ENCODE measurements at regions not wholly inside any gene's neighbourhood (a gene's known extent, or its start where the extent isn't known, plus 50 kb on each side); places are given as distances from the start of the nearest gene placed in this dataset.

DNA sequence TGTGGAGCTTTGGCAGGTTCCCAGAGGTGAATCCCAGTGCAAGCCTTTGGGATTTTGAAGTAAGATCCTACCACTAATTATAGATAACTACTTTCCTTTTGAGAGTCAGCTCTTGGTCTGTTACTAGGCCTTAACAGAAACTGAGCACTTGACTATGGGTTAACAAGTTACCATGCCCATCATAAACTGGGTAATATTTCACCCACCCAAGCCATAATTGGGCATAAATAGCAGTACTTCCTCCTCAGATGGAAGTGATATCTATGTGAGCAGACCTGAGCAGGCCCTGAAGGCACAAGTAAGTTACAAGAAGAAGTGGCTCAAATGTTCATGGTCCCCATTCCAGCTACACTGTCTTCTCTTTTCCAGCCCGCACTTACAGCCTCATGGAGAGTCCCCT is 475.9 kb downstream of the LRRIQ3 start:
- no peak for DNase-seq
- H3K4me1 Mint-ChIP-seq: no peaks in the 10 kb centered on the region
- TF ChIP-seq, protein P1, sequence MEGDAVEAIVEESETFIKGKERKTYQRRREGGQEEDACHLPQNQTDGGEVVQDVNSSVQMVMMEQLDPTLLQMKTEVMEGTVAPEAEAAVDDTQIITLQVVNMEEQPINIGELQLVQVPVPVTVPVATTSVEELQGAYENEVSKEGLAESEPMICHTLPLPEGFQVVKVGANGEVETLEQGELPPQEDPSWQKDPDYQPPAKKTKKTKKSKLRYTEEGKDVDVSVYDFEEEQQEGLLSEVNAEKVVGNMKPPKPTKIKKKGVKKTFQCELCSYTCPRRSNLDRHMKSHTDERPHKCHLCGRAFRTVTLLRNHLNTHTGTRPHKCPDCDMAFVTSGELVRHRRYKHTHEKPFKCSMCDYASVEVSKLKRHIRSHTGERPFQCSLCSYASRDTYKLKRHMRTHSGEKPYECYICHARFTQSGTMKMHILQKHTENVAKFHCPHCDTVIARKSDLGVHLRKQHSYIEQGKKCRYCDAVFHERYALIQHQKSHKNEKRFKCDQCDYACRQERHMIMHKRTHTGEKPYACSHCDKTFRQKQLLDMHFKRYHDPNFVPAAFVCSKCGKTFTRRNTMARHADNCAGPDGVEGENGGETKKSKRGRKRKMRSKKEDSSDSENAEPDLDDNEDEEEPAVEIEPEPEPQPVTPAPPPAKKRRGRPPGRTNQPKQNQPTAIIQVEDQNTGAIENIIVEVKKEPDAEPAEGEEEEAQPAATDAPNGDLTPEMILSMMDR (IDR thresholded peaks at IDR 0.05): no peak
- no peaks in the 10 kb centered on the region for H3K9me3 Mint-ChIP-seq
- no peaks in the 10 kb centered on the region for H3K36me3 Mint-ChIP-seq (ENCODE audit: low read depth)
- H3K4me3 Mint-ChIP-seq: no peak overlapping the region
- no peaks in the 10 kb centered on the region for H3K27me3 Mint-ChIP-seq (ENCODE audit: low read depth, poor library complexity)
- no peak overlapping the region for H3K27ac Mint-ChIP-seq

DNA sequence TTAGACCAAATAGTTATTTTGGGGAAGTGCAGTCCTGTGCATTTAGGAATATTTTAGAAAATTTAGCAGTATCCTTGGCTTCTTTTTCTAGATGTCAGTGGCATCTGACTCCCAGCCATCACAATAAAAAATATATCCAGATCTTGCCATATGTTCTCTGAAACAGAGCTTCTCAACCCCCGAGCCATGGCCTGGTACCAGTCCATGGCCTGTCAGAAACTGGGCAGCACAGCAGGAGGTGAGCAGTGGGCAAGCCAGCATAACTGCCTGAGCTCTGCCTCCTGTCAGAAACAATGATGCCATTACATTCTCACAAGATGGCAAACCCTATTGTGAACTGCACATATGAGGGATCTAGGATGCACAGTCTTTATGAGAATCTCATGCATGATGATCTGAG is 480.0 kb downstream of the LRRIQ3 start:
- no peak for DNase-seq
- Mint-ChIP-seq H3K4me1 (no peaks in the 10 kb centered on the region), H3K27me3 (ENCODE audit: low read depth, poor library complexity) (no peaks in the 10 kb centered on the region)

DNA sequence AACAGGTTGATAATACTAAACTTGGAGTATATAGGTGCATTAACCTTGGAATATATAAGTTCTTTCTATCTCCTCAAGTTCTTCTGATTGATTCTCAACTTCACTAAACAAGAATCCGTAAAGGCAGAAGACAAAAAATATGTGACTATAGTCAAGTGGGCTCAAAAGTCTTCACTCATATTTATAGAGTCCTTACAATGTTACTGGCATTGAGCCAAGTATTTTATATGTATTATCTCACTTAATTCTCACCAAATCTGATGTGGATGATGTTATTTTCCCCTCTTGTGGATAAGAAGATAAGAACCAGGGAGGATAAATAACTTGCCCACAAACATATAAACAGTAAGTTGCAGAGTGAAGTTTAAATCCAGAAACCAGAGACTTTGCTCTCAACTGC is 486.9 kb downstream of the LRRIQ3 start:
- H3K27ac Mint-ChIP-seq: no peak overlapping the region
- no peak for DNase-seq
- no peaks in the 10 kb centered on the region for H3K4me1 Mint-ChIP-seq
- H3K36me3 Mint-ChIP-seq (ENCODE audit: low read depth): no peaks in the 10 kb centered on the region
- TF ChIP-seq, protein P1 (IDR thresholded peaks at IDR 0.05): no peak
- no peaks in the 10 kb centered on the region for H3K27me3 Mint-ChIP-seq (ENCODE audit: low read depth, poor library complexity)
- H3K4me3 Mint-ChIP-seq: no peak overlapping the region
- no peaks in the 10 kb centered on the region for H3K9me3 Mint-ChIP-seq

More for the DNA sequence above, 480.0 kb downstream of the LRRIQ3 start:
- Mint-ChIP-seq H3K36me3 (ENCODE audit: low read depth) (no peaks in the 10 kb centered on the region), H3K9me3 (no peaks in the 10 kb centered on the region), H3K27ac (no peak overlapping the region), H3K4me3 (no peak overlapping the region)
- TF ChIP-seq, protein P1 (IDR thresholded peaks at IDR 0.05): no peak

DNA sequence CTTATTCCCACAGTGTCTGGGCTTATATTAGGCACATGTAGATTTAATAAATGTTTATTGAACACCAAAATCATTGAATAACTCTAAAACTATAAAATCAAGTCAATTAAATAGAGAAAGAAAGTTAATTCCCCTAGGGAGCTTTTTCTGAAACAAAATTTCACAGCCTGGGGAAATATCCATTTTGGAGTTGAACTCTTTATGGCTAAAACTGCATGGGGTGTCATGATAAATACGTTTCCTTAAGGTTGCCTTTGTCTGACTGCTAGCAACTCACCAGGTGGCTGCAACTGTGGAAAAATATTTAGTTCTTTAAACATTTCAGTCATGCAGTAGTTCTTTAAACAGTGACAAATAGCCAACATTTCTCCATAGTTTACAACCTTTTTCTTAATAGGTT is 496.1 kb downstream of the LRRIQ3 start:
- Mint-ChIP-seq H3K4me3 (no peak overlapping the region), H3K27me3 (ENCODE audit: low read depth, poor library complexity) (no peaks in the 10 kb centered on the region), H3K4me1 (no peaks in the 10 kb centered on the region), H3K36me3 (ENCODE audit: low read depth) (no peaks in the 10 kb centered on the region), H3K27ac (no peak overlapping the region), H3K9me3 (no peaks in the 10 kb centered on the region)
- no peak for DNase-seq
- TF ChIP-seq, protein P1 (IDR thresholded peaks at IDR 0.05): no peak

DNA sequence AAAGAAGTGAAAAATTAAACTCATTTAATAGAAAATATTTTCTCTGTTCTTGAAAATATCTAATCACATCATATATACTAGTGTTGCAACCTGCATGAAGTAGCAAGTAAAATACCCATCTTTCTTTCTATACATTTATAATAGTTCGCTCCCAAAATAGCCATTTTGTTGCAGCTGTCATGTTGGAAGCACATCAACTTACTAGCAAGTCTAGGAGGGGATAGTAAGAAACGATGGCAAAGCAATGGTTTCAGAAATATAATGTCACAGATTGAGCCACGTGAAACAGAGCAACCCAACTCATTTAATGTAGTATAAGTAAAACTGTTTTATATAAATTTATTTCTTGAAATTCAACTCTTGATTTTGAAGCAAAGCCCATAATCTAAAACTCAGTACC is 521.8 kb downstream of the LRRIQ3 start:
- TF ChIP-seq, protein P1 (IDR thresholded peaks at IDR 0.05): no peak
- no peaks in the 10 kb centered on the region for H3K36me3 Mint-ChIP-seq (ENCODE audit: low read depth)
- no peaks in the 10 kb centered on the region for H3K4me1 Mint-ChIP-seq
- no peaks in the 10 kb centered on the region for H3K27me3 Mint-ChIP-seq (ENCODE audit: low read depth, poor library complexity)
- H3K9me3 Mint-ChIP-seq: no peaks in the 10 kb centered on the region
- no peak overlapping the region for H3K27ac Mint-ChIP-seq
- no peak overlapping the region for H3K4me3 Mint-ChIP-seq
- no peak for DNase-seq

DNA sequence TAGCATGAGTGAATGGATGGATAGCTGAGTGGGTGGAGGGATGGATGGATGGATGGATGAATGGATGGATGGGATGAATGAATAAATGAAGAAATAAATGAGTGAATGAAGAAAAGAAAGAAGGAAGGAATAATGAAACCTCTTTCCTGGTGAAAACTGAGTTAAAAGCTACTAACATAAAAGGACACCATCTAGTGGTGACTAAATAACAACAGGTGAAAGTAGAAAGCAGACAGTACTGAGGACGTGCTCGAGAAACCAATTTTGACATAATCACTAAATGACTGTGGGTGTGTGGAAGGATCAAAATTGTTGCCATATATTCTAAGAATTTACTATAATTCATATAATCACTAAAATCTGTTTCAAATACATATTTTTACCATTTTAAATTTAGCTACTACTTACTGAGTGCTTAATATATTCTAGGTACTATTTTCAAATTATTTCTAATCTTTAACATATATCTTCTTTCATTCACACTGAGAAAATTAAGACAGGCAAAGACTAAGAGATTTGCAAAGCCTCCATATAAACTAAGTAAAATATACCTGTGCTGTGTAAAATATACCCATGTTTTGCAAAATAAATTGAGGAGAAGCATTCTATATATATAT is 522.9 kb downstream of the LRRIQ3 start:
- Mint-ChIP-seq H3K36me3 (ENCODE audit: low read depth) (no peaks in the 10 kb centered on the region), H3K4me3 (no peak overlapping the region), H3K4me1 (no peaks in the 10 kb centered on the region), H3K27ac (no peak overlapping the region), H3K27me3 (ENCODE audit: low read depth, poor library complexity) (no peaks in the 10 kb centered on the region), H3K9me3 (no peaks in the 10 kb centered on the region)
- peak; percentile 3 for DNase-seq
- TF ChIP-seq, protein P1 (IDR thresholded peaks at IDR 0.05): peak; percentile 51

All from nephron progenitor cell (in vitro differentiated cells).